GM19455 (cell line): ENCODE measurements at regions not wholly inside any gene's neighbourhood (a gene's known extent, or its start where the extent isn't known, plus 50 kb on each side); places are given as distances from the start of the nearest gene placed in this dataset.
"Not testable (repeated sequence)": the region's sequence is repeated elsewhere in the genome, so short reads cannot be mapped to it uniquely, and the experiment has no call there.

Experiments used
- ATAC-seq: cut with Tn5 transposase; IDR thresholded peaks from one replicate; pipeline ENCODE4 v1.9.1; 2021; ENCODE audit not compliant: unreplicated experiment

GRCh38 chr20:19833395-19833794 lies 75.3 kb downstream of the RIN2 start:
- no peak for ATAC-seq

GRCh38 chr20:19834287-19834686 lies 76.2 kb downstream of the RIN2 start:
- ATAC-seq: no peak

GRCh38 chr20:19834783-19835182 lies 76.7 kb downstream of the RIN2 start:
- no peak for ATAC-seq

- no peak for ATAC-seq
These were observed 77.6 kb downstream of the RIN2 start for GRCh38 chr20:19835533-19836222.

GRCh38 chr20:19838468-19838867 lies 80.4 kb downstream of the RIN2 start:
- no peak for ATAC-seq

- no peak for ATAC-seq
These were observed 81.0 kb downstream of the RIN2 start for GRCh38 chr20:19839053-19839452.

GRCh38 chr20:19840111-19840710 lies 82.2 kb downstream of the RIN2 start:
- no peak for ATAC-seq

- ATAC-seq: no peak
These were observed 83.7 kb downstream of the RIN2 start for GRCh38 chr20:19841740-19842139.

GRCh38 chr20:19844850-19845249 lies 86.8 kb downstream of the RIN2 start:
- not testable (repeated sequence) for ATAC-seq

- no peak for ATAC-seq
These were observed 89.3 kb downstream of the RIN2 start for GRCh38 chr20:19847383-19847782.

GRCh38 chr20:19849341-19850197 lies 91.5 kb downstream of the RIN2 start:
- ATAC-seq: no peak

GRCh38 chr20:19850198-19850533 lies 92.1 kb downstream of the RIN2 start:
- no peak for ATAC-seq

- no peak for ATAC-seq
These were observed 93.8 kb downstream of the RIN2 start for GRCh38 chr20:19851861-19852260.

- no peak for ATAC-seq
These were observed 97.4 kb downstream of the RIN2 start for GRCh38 chr20:19855416-19855815.

- no peak for ATAC-seq
These were observed 100.7 kb downstream of the RIN2 start for GRCh38 chr20:19858466-19859371.

GRCh38 chr20:19859444-19859843 lies 101.4 kb downstream of the RIN2 start:
- no peak for ATAC-seq

GRCh38 chr20:19860737-19861136 lies 102.7 kb downstream of the RIN2 start:
- ATAC-seq: no peak

GRCh38 chr20:19861147-19861759 lies 103.2 kb downstream of the RIN2 start:
- no peak for ATAC-seq

- ATAC-seq: no peak
These were observed 106.1 kb downstream of the RIN2 start for GRCh38 chr20:19864130-19864529.

GRCh38 chr20:19866070-19866469 lies 108.0 kb downstream of the RIN2 start:
- no peak for ATAC-seq

GRCh38 chr20:19867074-19867473 lies 109.0 kb downstream of the RIN2 start:
- no peak for ATAC-seq
